Chondrocyte (in vitro differentiated cells): ENCODE measurements at regions not wholly inside any gene's neighbourhood (a gene's known extent, or its start where the extent isn't known, plus 50 kb on each side); places are given as distances from the start of the nearest gene placed in this dataset.

Experiments
- DNase-seq: peaks from one replicate; pipeline ENCODE4 v3.0.0; 2021; ENCODE audit warnings: mixed read lengths, low spot score
- H3K27ac Mint-ChIP-seq: one replicate; pipeline ENCODE4 v1.8.0; 2021; ENCODE audit warnings: mild to moderate bottlenecking, moderate library complexity, mixed read lengths; ENCODE audit not compliant: unreplicated experiment
- H3K27me3 Mint-ChIP-seq: 2 replicates; pipeline ENCODE4 v1.8.0; 2021; ENCODE audit warnings: low read depth, mixed read lengths
- H3K36me3 Mint-ChIP-seq: 2 replicates; pipeline ENCODE4 v1.8.0; 2021; ENCODE audit warnings: low read depth, mixed read lengths
- H3K4me1 Mint-ChIP-seq: 2 replicates; pipeline ENCODE4 v1.8.0; 2021; ENCODE audit warnings: low read depth, mild to moderate bottlenecking, mixed read lengths
- H3K4me3 Mint-ChIP-seq: one replicate; pipeline ENCODE4 v1.8.0; 2021; ENCODE audit warnings: mild to moderate bottlenecking, moderate library complexity, mixed read lengths; ENCODE audit not compliant: unreplicated experiment
- H3K9me3 Mint-ChIP-seq: 2 replicates; pipeline ENCODE4 v1.8.0; 2021; ENCODE audit warnings: low read depth, mixed read lengths
- TF ChIP-seq, protein P1 (sequence below): fragments of 200-600 bp; sonication (generic); IDR thresholded peaks from 2 replicates; pipeline ENCODE4 v1.5.0; 2021; ENCODE audit warnings: antibody characterized with exemption, mild to moderate bottlenecking, moderate library complexity

DNA sequence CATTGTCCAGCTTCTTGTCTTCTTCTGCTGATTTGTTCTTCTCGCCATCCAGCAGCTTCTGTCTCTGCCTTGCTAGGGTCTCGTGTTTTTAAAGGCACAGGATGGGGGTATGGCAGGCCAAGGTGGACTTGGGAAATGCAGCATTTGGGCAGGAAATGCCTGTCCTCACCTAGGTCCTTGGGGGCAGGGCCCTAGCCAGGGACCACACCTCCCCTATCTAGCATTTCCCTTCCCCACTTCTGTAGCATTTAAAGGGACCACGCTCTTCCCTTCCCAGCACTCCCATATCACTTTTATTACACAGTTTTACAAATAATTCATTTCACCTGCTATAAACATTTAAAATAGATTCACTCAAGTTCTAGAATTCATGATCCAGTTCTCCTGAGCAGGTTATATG lies 315.4 kb upstream of the LMCD1 start:
- Mint-ChIP-seq H3K4me1 (no peaks in the 10 kb centered on the region), H3K27ac (no peak overlapping the region), H3K4me3 (no peak overlapping the region), H3K9me3 (peaks cover 9% of the 10 kb centered on the region), H3K27me3 (peaks cover under 1% of the 10 kb centered on the region), H3K36me3 (peaks cover 3% of the 10 kb centered on the region)
- TF ChIP-seq, protein P1, sequence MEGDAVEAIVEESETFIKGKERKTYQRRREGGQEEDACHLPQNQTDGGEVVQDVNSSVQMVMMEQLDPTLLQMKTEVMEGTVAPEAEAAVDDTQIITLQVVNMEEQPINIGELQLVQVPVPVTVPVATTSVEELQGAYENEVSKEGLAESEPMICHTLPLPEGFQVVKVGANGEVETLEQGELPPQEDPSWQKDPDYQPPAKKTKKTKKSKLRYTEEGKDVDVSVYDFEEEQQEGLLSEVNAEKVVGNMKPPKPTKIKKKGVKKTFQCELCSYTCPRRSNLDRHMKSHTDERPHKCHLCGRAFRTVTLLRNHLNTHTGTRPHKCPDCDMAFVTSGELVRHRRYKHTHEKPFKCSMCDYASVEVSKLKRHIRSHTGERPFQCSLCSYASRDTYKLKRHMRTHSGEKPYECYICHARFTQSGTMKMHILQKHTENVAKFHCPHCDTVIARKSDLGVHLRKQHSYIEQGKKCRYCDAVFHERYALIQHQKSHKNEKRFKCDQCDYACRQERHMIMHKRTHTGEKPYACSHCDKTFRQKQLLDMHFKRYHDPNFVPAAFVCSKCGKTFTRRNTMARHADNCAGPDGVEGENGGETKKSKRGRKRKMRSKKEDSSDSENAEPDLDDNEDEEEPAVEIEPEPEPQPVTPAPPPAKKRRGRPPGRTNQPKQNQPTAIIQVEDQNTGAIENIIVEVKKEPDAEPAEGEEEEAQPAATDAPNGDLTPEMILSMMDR: no peak
- DNase-seq: no peak

DNA sequence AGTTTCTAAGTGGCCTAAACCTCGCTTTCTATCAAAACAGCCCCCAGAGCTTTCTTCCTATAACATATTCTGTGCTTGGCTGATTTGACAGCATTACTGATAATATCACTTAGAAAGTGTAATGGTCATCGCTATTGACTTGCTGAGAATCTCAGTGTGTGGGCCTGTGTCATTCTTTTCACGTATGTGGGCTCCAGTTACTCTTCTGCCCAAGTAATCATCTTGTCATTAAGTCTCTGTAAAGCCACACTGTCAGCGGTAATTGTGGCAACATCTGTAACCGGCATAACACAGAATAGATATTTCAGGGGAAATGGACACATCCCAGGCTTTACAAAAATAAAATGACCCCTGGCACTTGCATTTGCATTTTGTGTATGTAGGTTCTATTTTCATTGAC lies 313.6 kb upstream of the LMCD1 start:
- H3K27me3 Mint-ChIP-seq: peaks cover 2% of the 10 kb centered on the region
- H3K9me3 Mint-ChIP-seq: peaks cover 12% of the 10 kb centered on the region
- TF ChIP-seq, protein P1: no peak
- H3K4me1 Mint-ChIP-seq: no peaks in the 10 kb centered on the region
- no peak overlapping the region for H3K27ac Mint-ChIP-seq
- no peak for DNase-seq
- H3K4me3 Mint-ChIP-seq: no peak overlapping the region
- H3K36me3 Mint-ChIP-seq: peaks cover 6% of the 10 kb centered on the region

DNA sequence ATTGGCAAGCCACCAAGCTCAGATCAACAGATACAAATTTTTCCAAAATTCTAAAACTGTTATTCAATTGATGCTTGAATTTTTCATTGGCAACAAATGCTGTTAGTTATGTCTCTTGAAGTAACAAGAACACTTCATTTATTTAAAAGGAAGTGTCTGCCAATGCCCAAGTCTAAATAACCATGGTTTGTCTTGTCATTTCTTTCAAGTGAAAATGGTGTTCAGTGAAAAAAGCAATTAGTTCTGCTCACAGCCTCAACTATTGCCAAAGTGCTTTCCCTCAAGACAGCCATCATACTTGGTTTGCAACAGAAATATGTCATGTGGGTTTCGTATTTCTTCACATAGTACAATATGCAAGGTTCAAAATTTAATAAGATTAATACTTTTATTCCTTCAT lies 312.6 kb upstream of the LMCD1 start:
- no peak overlapping the region for H3K4me3 Mint-ChIP-seq

DNA sequence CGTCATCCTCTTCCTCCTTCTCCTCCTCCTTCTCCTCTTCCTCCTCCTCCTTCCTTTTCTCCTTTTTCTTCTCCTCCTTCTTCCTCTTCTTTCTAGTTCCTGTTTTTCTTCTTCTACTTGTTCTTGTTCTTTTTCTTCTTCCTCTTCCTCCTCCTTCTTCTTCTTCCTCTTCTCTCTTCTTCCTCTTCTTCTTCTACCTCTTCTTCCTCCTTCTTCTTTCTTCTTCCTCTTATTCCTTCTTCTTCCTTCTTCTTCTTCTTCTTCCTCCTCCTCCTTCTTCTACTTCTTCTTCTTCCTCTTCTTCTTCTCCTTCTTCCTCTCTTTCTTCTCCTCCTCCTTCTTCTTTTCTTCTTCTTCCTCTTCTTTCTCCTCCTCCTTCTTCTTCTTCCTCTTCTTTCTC lies 310.2 kb upstream of the LMCD1 start:
- Mint-ChIP-seq H3K27me3 (peaks cover 2% of the 10 kb centered on the region), H3K4me3 (no peak overlapping the region), H3K4me1 (no peaks in the 10 kb centered on the region), H3K27ac (no peak overlapping the region), H3K9me3 (peaks cover 12% of the 10 kb centered on the region), H3K36me3 (peaks cover 6% of the 10 kb centered on the region)
- TF ChIP-seq, protein P1: no peak
- no peak for DNase-seq

More for the DNA sequence above, 312.6 kb upstream of the LMCD1 start:
- no peak for DNase-seq
- Mint-ChIP-seq H3K36me3 (peaks cover 6% of the 10 kb centered on the region), H3K27ac (no peak overlapping the region), H3K4me1 (no peaks in the 10 kb centered on the region), H3K27me3 (peaks cover 2% of the 10 kb centered on the region), H3K9me3 (peaks cover 12% of the 10 kb centered on the region)
- TF ChIP-seq, protein P1: no peak

DNA sequence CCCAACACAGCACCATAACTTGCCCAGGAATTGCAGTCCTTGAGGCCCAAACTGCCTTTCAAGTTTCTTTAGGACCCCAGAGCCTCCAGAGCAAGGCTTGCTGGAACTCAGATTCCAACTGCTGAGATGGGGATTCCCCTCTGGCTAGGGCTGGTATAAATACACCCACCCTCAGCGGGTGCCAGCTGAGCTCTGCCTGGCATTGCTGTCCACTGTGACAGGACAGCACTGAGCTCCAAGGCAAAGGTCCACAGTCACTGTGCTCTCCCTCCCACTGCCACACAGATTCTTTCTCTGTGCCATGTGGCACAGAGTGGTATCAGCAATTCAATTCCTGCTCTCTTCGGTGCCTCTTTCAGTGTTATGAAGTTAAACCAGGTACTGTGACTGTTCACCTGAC lies 304.2 kb upstream of the LMCD1 start:
- Mint-ChIP-seq H3K4me3 (no peak overlapping the region), H3K36me3 (no peaks in the 10 kb centered on the region), H3K27ac (no peak overlapping the region), H3K9me3 (peaks cover 3% of the 10 kb centered on the region), H3K27me3 (no peaks in the 10 kb centered on the region), H3K4me1 (peaks cover 4% of the 10 kb centered on the region)
- no peak for DNase-seq
- TF ChIP-seq, protein P1: no peak
